ENCODE measurements at regions not wholly inside any gene's neighbourhood (a gene's known extent, or its start where the extent isn't known, plus 50 kb on each side); places are given as distances from the start of the nearest gene placed in this dataset.

DNA sequence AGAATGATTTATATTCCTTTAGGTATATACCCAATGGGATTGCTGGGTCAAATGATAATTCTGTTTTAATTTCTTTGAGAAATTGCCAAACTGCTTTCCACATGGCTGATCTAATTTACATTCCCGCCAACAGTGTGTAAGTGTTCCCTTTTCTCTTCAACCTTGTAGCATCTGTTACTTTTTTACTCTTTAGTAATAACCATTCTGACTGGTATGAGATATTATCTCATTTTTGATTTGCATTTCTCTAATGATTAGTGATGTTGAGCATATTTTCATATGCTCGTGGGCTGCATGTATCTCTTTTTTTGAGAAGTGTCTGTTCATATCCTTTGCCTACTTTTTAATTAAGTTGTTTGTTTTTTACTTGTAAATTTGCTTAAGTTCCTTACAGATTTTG lies 1264.2 kb downstream of the OTOL1 start:
- BruUV-seq (replicated peaks), result no TSS peak

DNA sequence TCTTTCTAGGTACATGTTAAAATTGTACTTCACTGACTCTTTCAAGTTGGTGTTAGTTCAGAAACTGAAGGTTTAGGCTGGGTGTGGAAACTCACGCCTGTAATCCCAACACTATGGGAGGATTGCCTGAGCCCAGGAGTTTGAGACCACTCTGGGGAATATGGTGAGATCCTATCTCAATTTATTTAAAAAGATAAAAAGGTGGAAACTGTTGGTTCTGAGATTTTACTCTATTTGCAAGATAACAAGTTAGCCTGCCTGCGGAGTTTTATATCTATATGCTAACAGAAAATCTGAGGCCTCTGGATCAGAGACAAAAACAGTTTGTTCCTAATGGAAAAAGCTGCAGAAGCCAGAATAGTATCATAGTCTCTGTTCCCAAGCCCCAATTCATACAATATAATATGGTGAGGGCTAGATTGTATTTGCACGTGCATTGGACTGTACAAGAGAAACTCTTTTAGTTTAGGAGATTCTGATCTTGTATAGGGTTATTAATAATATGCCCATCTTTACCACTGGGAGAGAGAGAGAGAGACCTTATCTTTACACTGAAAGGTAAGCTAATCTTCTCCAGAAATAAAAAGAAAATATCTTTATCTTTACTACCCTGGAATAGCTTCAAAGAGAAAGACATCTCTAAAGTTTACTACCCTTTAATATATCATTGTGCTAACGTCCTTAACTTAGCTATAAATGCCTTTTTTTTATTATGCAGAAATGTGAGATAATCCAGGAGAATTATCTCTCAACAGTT lies 1267.6 kb downstream of the OTOL1 start:
- no peaks in the 10 kb centered on the region for H3K9me2 ChIP-seq (ENCODE audit: insufficient read depth, low read length)
- no peaks in the 10 kb centered on the region for H3K9me3 ChIP-seq (ENCODE audit: low read length)
- no peaks in the 10 kb centered on the region for H3K4me1 ChIP-seq (ENCODE audit: insufficient read depth, low read length, poor library complexity, severe bottlenecking)
- no peaks in the 10 kb centered on the region for H3K36me3 ChIP-seq (ENCODE audit: insufficient read depth, low read length)
- no peak overlapping the region for H2AFZ ChIP-seq (ENCODE audit: low read length)
- ChIA-PET POLR2A (no interaction called here), CTCF (ENCODE audit: unreplicated experiment) (no interaction called here)
- intact Hi-C loops (cut with micrococcal nuclease; ENCODE audit: unreplicated experiment), result no loop called here
- TF ChIP-seq, protein P1, sequence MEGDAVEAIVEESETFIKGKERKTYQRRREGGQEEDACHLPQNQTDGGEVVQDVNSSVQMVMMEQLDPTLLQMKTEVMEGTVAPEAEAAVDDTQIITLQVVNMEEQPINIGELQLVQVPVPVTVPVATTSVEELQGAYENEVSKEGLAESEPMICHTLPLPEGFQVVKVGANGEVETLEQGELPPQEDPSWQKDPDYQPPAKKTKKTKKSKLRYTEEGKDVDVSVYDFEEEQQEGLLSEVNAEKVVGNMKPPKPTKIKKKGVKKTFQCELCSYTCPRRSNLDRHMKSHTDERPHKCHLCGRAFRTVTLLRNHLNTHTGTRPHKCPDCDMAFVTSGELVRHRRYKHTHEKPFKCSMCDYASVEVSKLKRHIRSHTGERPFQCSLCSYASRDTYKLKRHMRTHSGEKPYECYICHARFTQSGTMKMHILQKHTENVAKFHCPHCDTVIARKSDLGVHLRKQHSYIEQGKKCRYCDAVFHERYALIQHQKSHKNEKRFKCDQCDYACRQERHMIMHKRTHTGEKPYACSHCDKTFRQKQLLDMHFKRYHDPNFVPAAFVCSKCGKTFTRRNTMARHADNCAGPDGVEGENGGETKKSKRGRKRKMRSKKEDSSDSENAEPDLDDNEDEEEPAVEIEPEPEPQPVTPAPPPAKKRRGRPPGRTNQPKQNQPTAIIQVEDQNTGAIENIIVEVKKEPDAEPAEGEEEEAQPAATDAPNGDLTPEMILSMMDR (conservative IDR thresholded peaks at IDR 0.05; ENCODE audit: low read length), result no peak
- no peak for TF ChIP-seq EZH2phosphoT487 (IDR thresholded peaks at IDR 0.05; ENCODE audit: borderline replicate concordance, low read depth, low read length)
- no TSS peak for BruUV-seq (replicated peaks)
- H3K4me2 ChIP-seq (ENCODE audit: low read length), result no peak overlapping the region
- no peak overlapping the region for H3K4me3 ChIP-seq (ENCODE audit: low read depth, low read length, poor library complexity, severe bottlenecking)
- no peaks in the 10 kb centered on the region for H3K79me2 ChIP-seq (ENCODE audit: insufficient read depth, low read depth, low read length)
- no peak overlapping the region for H3K27ac ChIP-seq (ENCODE audit: low read depth, low read length, poor library complexity, severe bottlenecking)
- DNase-seq (ENCODE audit: low spot score), result no peak
- H4K20me1 ChIP-seq (ENCODE audit: insufficient read depth, low read length), result no peaks in the 10 kb centered on the region

More for the DNA sequence above, 1264.2 kb downstream of the OTOL1 start:
- Histone ChIP-seq H3K4me2 (ENCODE audit: low read length) (no peak overlapping the region), H3K4me3 (ENCODE audit: low read depth, low read length, poor library complexity, severe bottlenecking) (no peak overlapping the region), H3K27ac (ENCODE audit: low read depth, low read length, poor library complexity, severe bottlenecking) (no peak overlapping the region), H4K20me1 (ENCODE audit: insufficient read depth, low read length) (no peaks in the 10 kb centered on the region), H2AFZ (ENCODE audit: low read length) (no peak overlapping the region), H3K36me3 (ENCODE audit: insufficient read depth, low read length) (no peaks in the 10 kb centered on the region), H3K9me2 (ENCODE audit: insufficient read depth, low read length) (no peaks in the 10 kb centered on the region), H3K4me1 (ENCODE audit: insufficient read depth, low read length, poor library complexity, severe bottlenecking) (no peaks in the 10 kb centered on the region), H3K9me3 (ENCODE audit: low read length) (no peaks in the 10 kb centered on the region), H3K79me2 (ENCODE audit: insufficient read depth, low read depth, low read length) (no peaks in the 10 kb centered on the region)
- intact Hi-C loops (cut with micrococcal nuclease; ENCODE audit: unreplicated experiment), result no loop called here
- TF ChIP-seq, protein P1 (conservative IDR thresholded peaks at IDR 0.05; ENCODE audit: low read length), result no peak
- no peak for TF ChIP-seq EZH2phosphoT487 (IDR thresholded peaks at IDR 0.05; ENCODE audit: borderline replicate concordance, low read depth, low read length)
- CTCF ChIA-PET (ENCODE audit: unreplicated experiment), result no interaction called here
- POLR2A ChIA-PET, result no interaction called here
- no peak for DNase-seq (ENCODE audit: low spot score)

DNA sequence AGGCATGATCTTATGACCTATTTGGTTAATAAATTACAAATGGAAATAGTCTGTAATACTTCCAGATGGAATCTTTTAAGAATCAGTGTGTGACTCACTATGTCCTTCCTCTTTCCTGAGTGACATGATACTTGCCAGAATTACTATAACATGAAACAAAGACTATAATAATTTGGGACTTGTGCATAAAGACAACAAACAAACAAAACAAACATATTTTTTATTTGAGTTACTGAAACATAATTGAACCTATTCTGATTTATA lies 1268.1 kb downstream of the OTOL1 start:
- no peaks in the 10 kb centered on the region for H3K4me1 ChIP-seq (ENCODE audit: insufficient read depth, low read length, poor library complexity, severe bottlenecking)
- intact Hi-C loops (cut with micrococcal nuclease; ENCODE audit: unreplicated experiment), result no loop called here

More for the DNA sequence above, 1268.1 kb downstream of the OTOL1 start:
- Histone ChIP-seq H3K9me3 (ENCODE audit: low read length) (no peaks in the 10 kb centered on the region), H3K4me3 (ENCODE audit: low read depth, low read length, poor library complexity, severe bottlenecking) (no peak overlapping the region), H3K9me2 (ENCODE audit: insufficient read depth, low read length) (no peaks in the 10 kb centered on the region), H3K27ac (ENCODE audit: low read depth, low read length, poor library complexity, severe bottlenecking) (no peak overlapping the region), H4K20me1 (ENCODE audit: insufficient read depth, low read length) (no peaks in the 10 kb centered on the region), H2AFZ (ENCODE audit: low read length) (no peak overlapping the region), H3K36me3 (ENCODE audit: insufficient read depth, low read length) (no peaks in the 10 kb centered on the region), H3K4me2 (ENCODE audit: low read length) (no peak overlapping the region), H3K79me2 (ENCODE audit: insufficient read depth, low read depth, low read length) (no peaks in the 10 kb centered on the region)
- ChIA-PET POLR2A (no interaction called here), CTCF (ENCODE audit: unreplicated experiment) (no interaction called here)
- TF ChIP-seq EZH2phosphoT487 (IDR thresholded peaks at IDR 0.05; ENCODE audit: borderline replicate concordance, low read depth, low read length), result no peak
- TF ChIP-seq, protein P1 (conservative IDR thresholded peaks at IDR 0.05; ENCODE audit: low read length), result no peak
- no TSS peak for BruUV-seq (replicated peaks)
- DNase-seq (ENCODE audit: low spot score), result no peak

Measured in OCI-LY7 (cell line).